ENCODE measurements at regions not wholly inside any gene's neighbourhood (a gene's known extent, or its start where the extent isn't known, plus 50 kb on each side); places are given as distances from the start of the nearest gene placed in this dataset.
"Not testable (repeated sequence)": the region's sequence is repeated elsewhere in the genome, so short reads cannot be mapped to it uniquely, and the experiment has no call there.

DNA sequence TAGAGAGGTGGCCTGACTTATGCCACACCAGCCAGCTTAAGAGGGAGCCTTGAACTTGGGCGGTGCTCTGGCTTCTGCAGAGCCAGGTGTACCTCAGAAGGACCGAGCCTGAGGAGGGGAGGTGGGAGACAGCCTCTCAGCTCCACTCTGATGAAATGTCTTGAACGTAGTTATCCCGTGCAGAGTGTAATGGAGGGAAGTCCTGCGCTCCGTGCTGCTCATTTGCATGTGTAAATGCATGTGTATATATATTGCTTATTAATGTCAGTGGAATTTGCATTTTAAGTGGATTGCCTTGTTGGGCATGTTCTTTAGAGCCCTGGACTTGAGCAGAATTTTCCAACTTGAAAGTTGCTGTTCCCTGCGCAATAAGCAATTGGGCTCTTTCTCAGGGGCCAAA is 264.9 kb upstream of the SDK2 start:
- Histone ChIP-seq H3K4me3 (ENCODE audit: insufficient read depth, low read depth, low read length, poor library complexity, severe bottlenecking) (no peak overlapping the region), H3K36me3 (ENCODE audit: control insufficient read depth, insufficient read depth, low read length) (no peaks in the 10 kb centered on the region), H3K9me3 (ENCODE audit: control insufficient read depth, low read length) (no peaks in the 10 kb centered on the region), H3K4me1 (ENCODE audit: control insufficient read depth, insufficient read depth, low read length, poor library complexity, severe bottlenecking) (no peaks in the 10 kb centered on the region), H3K27me3 (replicated peaks; ENCODE audit: control insufficient read depth, insufficient read depth, low read length, poor library complexity, severe bottlenecking) (peaks cover 2% of the 10 kb centered on the region), H3K27ac (ENCODE audit: insufficient read depth, low read length, poor library complexity, severe bottlenecking) (no peak overlapping the region)
- DNase-seq: no peak

DNA sequence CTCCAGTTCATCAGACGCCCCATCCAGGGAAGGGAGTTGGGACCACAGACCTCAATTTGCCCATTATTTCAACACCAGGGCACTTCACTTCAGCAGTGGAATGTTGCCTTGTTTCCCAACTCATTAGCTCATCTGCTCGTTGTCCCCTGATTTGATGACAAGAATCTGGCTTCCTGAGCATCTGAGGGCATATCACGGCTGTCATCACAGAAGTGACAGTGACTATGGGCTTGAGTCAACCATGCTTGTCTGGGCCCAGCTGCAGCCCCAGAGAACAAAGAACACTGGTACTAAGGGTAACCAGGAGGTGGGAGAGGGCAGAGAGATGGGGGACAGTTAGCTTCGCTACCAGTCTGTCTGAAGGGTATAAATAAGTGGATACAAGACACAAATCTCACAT is 266.0 kb upstream of the SDK2 start:
- no peaks in the 10 kb centered on the region for H3K9me3 ChIP-seq (ENCODE audit: control insufficient read depth, low read length)
- H3K36me3 ChIP-seq (ENCODE audit: control insufficient read depth, insufficient read depth, low read length): no peaks in the 10 kb centered on the region
- H3K4me3 ChIP-seq (ENCODE audit: insufficient read depth, low read depth, low read length, poor library complexity, severe bottlenecking): no peak overlapping the region
- H3K27ac ChIP-seq (ENCODE audit: insufficient read depth, low read length, poor library complexity, severe bottlenecking): no peak overlapping the region
- no peak for DNase-seq
- H3K4me1 ChIP-seq (ENCODE audit: control insufficient read depth, insufficient read depth, low read length, poor library complexity, severe bottlenecking): no peaks in the 10 kb centered on the region
- peaks cover 3% of the 10 kb centered on the region for H3K27me3 ChIP-seq (replicated peaks; ENCODE audit: control insufficient read depth, insufficient read depth, low read length, poor library complexity, severe bottlenecking)

DNA sequence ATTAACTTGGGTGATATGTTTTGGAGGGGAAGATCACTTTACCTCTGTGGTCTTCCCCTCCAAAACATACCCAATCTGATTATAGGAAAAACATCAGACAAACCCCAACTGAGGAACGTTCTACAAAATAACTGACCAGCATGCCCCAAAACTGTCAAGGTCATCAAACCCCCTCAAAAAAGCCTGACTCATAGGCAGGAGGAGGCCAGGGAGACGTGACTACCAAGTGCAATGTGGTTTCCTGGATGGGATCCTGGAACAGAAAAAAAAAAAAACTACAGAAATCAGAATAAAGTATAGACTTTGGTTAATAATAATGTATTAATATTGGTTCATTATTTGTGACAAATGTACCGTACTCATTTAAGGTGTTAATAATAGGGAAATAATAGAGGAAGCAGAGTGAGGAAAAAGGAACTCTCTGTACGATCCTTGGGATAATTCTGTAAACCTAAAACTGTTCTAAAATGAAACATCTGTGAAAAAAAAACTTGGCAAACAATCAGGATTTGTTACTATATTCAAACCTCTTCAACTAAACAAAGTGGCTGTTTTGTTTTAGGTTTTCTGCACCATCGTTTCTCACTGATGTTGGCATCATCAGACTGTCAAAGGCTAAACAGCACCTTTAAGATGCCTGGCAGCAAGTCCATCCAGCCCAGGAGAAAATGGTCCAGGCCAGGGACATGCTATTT is 266.7 kb upstream of the SDK2 start:
- Histone ChIP-seq H3K4me1 (ENCODE audit: control insufficient read depth, insufficient read depth, low read length, poor library complexity, severe bottlenecking) (no peaks in the 10 kb centered on the region), H3K27ac (ENCODE audit: insufficient read depth, low read length, poor library complexity, severe bottlenecking) (no peak overlapping the region), H3K36me3 (ENCODE audit: control insufficient read depth, insufficient read depth, low read length) (no peaks in the 10 kb centered on the region), H3K4me3 (ENCODE audit: insufficient read depth, low read depth, low read length, poor library complexity, severe bottlenecking) (no peak overlapping the region), H3K9me3 (ENCODE audit: control insufficient read depth, low read length) (no peaks in the 10 kb centered on the region), H3K27me3 (replicated peaks; ENCODE audit: control insufficient read depth, insufficient read depth, low read length, poor library complexity, severe bottlenecking) (peaks cover 3% of the 10 kb centered on the region)
- DNase-seq: no peak

GRCh38 chr17:73911726-73912372 is 267.6 kb upstream of the SDK2 start:
- DNase-seq: no peak
- no peaks in the 10 kb centered on the region for H3K36me3 ChIP-seq (ENCODE audit: control insufficient read depth, insufficient read depth, low read length)
- H3K4me1 ChIP-seq (ENCODE audit: control insufficient read depth, insufficient read depth, low read length, poor library complexity, severe bottlenecking): no peaks in the 10 kb centered on the region
- no peaks in the 10 kb centered on the region for H3K9me3 ChIP-seq (ENCODE audit: control insufficient read depth, low read length)
- H3K27me3 ChIP-seq (replicated peaks; ENCODE audit: control insufficient read depth, insufficient read depth, low read length, poor library complexity, severe bottlenecking): peaks cover 3% of the 10 kb centered on the region
- H3K27ac ChIP-seq (ENCODE audit: insufficient read depth, low read length, poor library complexity, severe bottlenecking): no peak overlapping the region
- H3K4me3 ChIP-seq (ENCODE audit: insufficient read depth, low read depth, low read length, poor library complexity, severe bottlenecking): no peak overlapping the region

DNA sequence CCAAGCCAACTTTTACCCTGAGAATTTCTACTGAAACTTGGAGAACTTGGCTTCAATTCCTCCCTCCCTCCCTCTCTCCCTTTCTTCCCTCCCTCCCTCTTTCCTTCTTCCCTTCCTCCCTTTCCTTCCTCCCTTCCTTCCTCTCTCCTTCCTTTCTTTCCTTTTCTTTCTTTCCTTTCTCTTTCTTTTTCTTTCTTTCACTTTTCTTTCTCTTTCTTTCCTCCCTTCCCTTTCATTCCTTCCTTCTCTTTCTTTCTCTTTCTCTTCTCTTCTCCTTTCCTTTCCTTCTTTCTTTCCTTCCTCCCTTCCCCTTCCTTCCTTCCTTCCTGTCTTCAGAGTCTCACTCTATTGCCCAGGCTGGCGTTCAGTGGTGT is 268.1 kb upstream of the SDK2 start:
- H3K4me3 ChIP-seq (ENCODE audit: insufficient read depth, low read depth, low read length, poor library complexity, severe bottlenecking): no peak overlapping the region
- H3K9me3 ChIP-seq (ENCODE audit: control insufficient read depth, low read length): no peaks in the 10 kb centered on the region
- DNase-seq: no peak
- peaks cover 3% of the 10 kb centered on the region for H3K27me3 ChIP-seq (replicated peaks; ENCODE audit: control insufficient read depth, insufficient read depth, low read length, poor library complexity, severe bottlenecking)
- no peak overlapping the region for H3K27ac ChIP-seq (ENCODE audit: insufficient read depth, low read length, poor library complexity, severe bottlenecking)
- no peaks in the 10 kb centered on the region for H3K36me3 ChIP-seq (ENCODE audit: control insufficient read depth, insufficient read depth, low read length)
- no peaks in the 10 kb centered on the region for H3K4me1 ChIP-seq (ENCODE audit: control insufficient read depth, insufficient read depth, low read length, poor library complexity, severe bottlenecking)

GRCh38 chr17:73914536-73915274 is 270.5 kb upstream of the SDK2 start:
- Histone ChIP-seq H3K27me3 (replicated peaks; ENCODE audit: control insufficient read depth, insufficient read depth, low read length, poor library complexity, severe bottlenecking) (peaks cover 3% of the 10 kb centered on the region), H3K4me3 (ENCODE audit: insufficient read depth, low read depth, low read length, poor library complexity, severe bottlenecking) (no peak overlapping the region), H3K27ac (ENCODE audit: insufficient read depth, low read length, poor library complexity, severe bottlenecking) (no peak overlapping the region), H3K4me1 (ENCODE audit: control insufficient read depth, insufficient read depth, low read length, poor library complexity, severe bottlenecking) (no peaks in the 10 kb centered on the region), H3K36me3 (ENCODE audit: control insufficient read depth, insufficient read depth, low read length) (no peaks in the 10 kb centered on the region), H3K9me3 (ENCODE audit: control insufficient read depth, low read length) (no peaks in the 10 kb centered on the region)
- no peak for DNase-seq

DNA sequence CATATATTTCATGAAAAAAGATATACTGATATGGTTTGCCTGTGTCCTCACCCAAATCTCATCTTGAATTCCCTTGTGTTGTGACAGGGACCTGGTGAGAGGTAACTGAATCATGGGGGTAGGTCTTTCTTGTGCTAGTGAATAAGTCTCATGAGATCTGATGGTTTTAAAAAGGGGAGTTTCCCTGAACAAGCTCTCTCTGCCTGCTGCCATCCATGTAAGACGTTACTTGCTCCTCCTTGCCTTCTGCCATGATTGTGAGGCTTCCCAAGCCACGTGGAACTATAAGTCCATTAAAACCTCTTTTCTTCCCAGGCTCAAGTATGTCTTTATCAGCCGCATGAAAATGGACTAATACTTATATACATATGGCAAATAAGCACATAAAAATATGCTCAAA is 274.8 kb upstream of the SDK2 start:
- not testable (repeated sequence) for H3K4me1 ChIP-seq (ENCODE audit: control insufficient read depth, insufficient read depth, low read length, poor library complexity, severe bottlenecking); H3K27me3 ChIP-seq (replicated peaks; ENCODE audit: control insufficient read depth, insufficient read depth, low read length, poor library complexity, severe bottlenecking); DNase-seq; H3K36me3 ChIP-seq (ENCODE audit: control insufficient read depth, insufficient read depth, low read length); H3K4me3 ChIP-seq (ENCODE audit: insufficient read depth, low read depth, low read length, poor library complexity, severe bottlenecking); H3K9me3 ChIP-seq (ENCODE audit: control insufficient read depth, low read length); H3K27ac ChIP-seq (ENCODE audit: insufficient read depth, low read length, poor library complexity, severe bottlenecking)

GRCh38 chr17:73921306-73921705 is 277.1 kb upstream of the SDK2 start:
- no peaks in the 10 kb centered on the region for H3K4me1 ChIP-seq (ENCODE audit: control insufficient read depth, insufficient read depth, low read length, poor library complexity, severe bottlenecking)
- H3K27me3 ChIP-seq (replicated peaks; ENCODE audit: control insufficient read depth, insufficient read depth, low read length, poor library complexity, severe bottlenecking): no peaks in the 10 kb centered on the region
- H3K27ac ChIP-seq (ENCODE audit: insufficient read depth, low read length, poor library complexity, severe bottlenecking): no peak overlapping the region
- no peak overlapping the region for H3K4me3 ChIP-seq (ENCODE audit: insufficient read depth, low read depth, low read length, poor library complexity, severe bottlenecking)
- DNase-seq: no peak
- no peaks in the 10 kb centered on the region for H3K36me3 ChIP-seq (ENCODE audit: control insufficient read depth, insufficient read depth, low read length)
- H3K9me3 ChIP-seq (ENCODE audit: control insufficient read depth, low read length): no peaks in the 10 kb centered on the region

DNA sequence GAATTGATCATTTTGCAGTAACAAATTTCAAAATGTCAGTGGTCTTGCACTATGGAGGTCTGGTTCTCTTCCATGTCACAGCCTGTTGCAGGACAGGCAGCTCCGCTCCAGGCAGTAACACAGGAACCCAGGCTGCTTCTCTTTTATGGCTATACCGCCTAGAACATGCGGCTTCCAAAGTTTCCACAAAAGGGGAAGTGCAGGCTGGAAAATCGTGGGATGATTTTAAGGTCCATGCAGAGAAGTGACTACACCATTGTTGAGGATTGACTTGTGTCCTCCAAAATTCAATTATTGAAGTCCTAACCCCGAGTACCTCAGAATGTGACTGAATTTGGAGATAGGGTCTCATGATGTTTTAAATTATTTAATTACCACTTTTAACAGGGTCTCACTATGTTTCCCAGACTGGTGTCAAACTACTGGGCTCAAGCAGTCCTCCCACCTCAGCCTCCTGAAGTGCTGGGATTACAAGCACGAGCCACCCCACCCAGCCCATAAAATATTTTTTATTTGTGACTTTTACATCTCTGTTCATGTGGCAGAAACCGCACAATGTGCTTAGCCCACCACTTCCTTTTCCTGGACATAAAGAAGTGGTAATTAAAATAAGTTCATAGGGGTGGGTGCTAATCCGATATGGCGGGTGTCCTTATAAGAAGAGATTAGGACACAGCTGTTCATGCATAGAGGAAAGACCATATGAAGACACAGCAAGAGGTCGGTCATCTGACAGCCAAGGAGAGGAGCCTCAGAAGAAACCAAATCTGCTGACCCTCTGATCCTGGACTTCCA is 279.2 kb upstream of the RPL38 start:
- no peak overlapping the region for H3K4me3 ChIP-seq (ENCODE audit: insufficient read depth, low read depth, low read length, poor library complexity, severe bottlenecking)
- no peaks in the 10 kb centered on the region for H3K36me3 ChIP-seq (ENCODE audit: control insufficient read depth, insufficient read depth, low read length)
- H3K4me1 ChIP-seq (ENCODE audit: control insufficient read depth, insufficient read depth, low read length, poor library complexity, severe bottlenecking): no peaks in the 10 kb centered on the region
- H3K27ac ChIP-seq (ENCODE audit: insufficient read depth, low read length, poor library complexity, severe bottlenecking): no peak overlapping the region
- H3K9me3 ChIP-seq (ENCODE audit: control insufficient read depth, low read length): no peaks in the 10 kb centered on the region
- H3K27me3 ChIP-seq (replicated peaks; ENCODE audit: control insufficient read depth, insufficient read depth, low read length, poor library complexity, severe bottlenecking): no peaks in the 10 kb centered on the region
- DNase-seq: no peak

DNA sequence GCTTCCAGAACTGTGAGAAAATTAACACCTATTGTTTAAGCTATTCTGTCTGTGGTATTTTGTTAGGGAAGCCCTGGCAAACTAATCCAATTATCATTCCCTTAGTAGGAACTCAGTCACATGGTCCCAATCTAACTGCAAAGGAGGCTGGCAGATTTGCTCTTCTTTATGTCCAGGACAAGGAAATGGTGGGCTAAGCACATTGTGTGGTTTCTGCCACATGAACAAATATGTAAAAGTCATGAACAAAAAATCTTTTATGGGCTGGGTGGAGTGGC is 278.6 kb upstream of the RPL38 start:
- H3K36me3 ChIP-seq (ENCODE audit: control insufficient read depth, insufficient read depth, low read length): no peaks in the 10 kb centered on the region
- H3K27me3 ChIP-seq (replicated peaks; ENCODE audit: control insufficient read depth, insufficient read depth, low read length, poor library complexity, severe bottlenecking): no peaks in the 10 kb centered on the region
- H3K4me3 ChIP-seq (ENCODE audit: insufficient read depth, low read depth, low read length, poor library complexity, severe bottlenecking): no peak overlapping the region
- DNase-seq: no peak
- H3K9me3 ChIP-seq (ENCODE audit: control insufficient read depth, low read length): no peaks in the 10 kb centered on the region
- no peaks in the 10 kb centered on the region for H3K4me1 ChIP-seq (ENCODE audit: control insufficient read depth, insufficient read depth, low read length, poor library complexity, severe bottlenecking)
- H3K27ac ChIP-seq (ENCODE audit: insufficient read depth, low read length, poor library complexity, severe bottlenecking): no peak overlapping the region
